Jurkat, Clone E6-1 (cell line): ENCODE measurements at regions not wholly inside any gene's neighbourhood (a gene's known extent, or its start where the extent isn't known, plus 50 kb on each side); places are given as distances from the start of the nearest gene placed in this dataset.
"Not testable (repeated sequence)": the region's sequence is repeated elsewhere in the genome, so short reads cannot be mapped to it uniquely, and the experiment has no call there.

Experiments
- DNase-seq: peaks from one replicate; pipeline ENCODE4 v3.0.0-alpha.2; 2011; ENCODE audit warnings: low read depth, low spot score
- H3K4me3 ChIP-seq: 2 replicates; pipeline ENCODE4 v1.5.1; 2011; ENCODE audit warnings: mild to moderate bottlenecking, low read length, control low read depth, moderate library complexity

DNA sequence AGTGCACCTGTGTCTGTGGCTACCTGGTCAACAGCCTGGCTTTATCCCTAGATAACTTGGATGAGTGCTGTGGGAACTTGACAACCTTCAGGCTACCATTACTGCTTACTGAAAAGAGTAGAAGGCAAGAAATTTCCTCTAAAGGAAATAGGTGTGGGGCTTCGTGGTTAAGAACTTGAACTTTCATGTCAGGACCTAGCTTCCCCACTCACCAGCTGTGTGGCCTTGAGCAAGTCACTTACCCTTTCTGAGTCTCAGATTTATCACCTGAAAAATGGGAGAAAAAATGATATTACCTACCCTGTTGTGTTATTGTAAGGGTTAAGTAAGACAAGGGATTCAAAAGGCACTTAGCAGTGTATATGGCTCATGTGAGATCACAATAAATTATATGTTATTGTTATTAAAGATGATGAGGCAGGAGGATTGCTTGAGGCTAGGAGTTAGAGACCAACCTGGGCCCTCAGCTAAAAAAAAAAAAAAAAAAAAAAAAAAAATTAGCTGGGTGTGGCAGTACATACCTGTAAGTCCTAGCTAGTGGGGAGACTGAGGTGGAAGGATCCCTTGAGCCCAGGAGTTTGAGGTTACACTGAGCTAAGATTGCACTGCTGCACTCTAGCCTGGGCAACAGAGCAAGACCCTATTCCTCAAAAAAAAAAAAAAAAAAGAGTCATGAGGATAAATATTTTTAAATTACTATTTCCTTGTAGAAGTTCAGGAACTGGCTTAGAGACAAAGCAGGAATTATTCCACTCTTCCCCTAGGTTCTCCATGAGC, 97.0 kb upstream of the SPRY4 start:
- H3K4me3 ChIP-seq = no peak overlapping the region
- peak; percentile 87 for DNase-seq

DNA sequence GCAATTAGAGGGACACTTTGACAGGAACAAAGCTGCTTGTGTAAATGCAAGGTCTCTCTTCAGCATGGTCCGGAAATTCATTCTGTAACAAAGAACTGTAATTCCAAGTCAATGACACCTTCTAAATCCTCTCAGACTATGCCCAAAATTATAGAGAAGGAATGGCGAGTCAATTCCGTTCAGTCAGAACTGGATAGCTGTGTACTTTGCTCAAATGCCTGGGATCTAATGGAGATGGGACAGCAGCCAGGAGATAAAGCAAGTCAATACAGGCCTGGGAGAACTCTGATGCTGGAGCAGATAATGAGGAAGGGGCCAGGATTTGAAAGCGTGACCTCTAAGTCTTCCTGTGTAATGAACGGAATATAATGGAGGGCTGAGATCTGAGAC, 96.4 kb upstream of the SPRY4 start:
- no peak for DNase-seq
- H3K4me3 ChIP-seq = no peak overlapping the region

DNA sequence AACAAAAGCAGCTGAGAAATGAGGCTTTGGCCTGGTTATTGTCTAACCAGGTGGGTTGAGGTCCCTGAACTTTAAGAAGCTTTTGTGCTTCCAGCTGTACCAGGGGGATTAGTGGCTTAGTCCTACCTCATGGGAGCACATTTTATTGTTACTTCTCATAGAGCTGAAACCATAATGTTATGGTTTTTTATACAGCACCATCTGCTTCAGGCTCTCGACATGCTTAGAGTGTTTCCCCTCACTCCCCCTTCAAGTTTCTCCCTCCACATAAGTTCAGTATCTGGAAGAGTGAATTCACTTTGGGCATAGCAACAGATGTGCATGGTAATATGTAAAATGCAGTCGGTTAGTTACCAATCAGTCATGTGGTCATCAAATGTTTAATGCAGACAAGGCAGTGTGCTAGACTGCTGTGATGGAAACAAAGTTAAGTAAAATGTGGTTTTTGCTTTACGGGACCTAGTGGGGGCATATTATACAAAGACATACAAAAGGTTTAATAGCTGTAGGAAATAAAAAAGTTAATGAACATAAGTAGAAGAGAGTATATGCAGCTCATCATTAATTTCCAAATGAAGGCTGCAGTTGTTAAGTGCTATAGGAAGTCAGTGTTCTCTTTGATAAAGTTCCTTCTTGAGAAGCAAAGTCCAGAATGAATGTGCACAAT, 95.9 kb upstream of the SPRY4 start:
- DNase-seq = peak; percentile 86

DNA sequence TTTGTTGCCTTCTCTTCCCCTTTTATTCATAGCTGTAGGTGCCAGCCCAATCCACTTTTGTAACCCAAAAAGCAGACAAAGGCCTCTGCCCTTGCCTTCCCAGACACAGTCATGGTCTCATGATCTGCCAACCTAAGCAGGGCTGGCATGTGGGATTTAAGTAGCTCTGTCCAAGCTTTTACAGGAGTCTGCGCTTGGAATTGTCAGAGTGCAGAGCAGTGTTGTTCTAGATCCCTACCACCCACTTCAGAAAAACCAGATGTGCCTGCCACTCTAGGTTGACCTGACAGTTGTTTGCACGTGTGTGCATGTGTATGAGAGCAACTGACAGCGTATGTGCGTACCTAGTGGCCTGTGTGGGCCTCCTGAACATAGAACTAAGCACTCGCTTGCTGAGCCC, 87.8 kb upstream of the SPRY4 start:
- no peak for DNase-seq
- no peak overlapping the region for H3K4me3 ChIP-seq

More for the DNA sequence above, 95.9 kb upstream of the SPRY4 start:
- H3K4me3 ChIP-seq = no peak overlapping the region

DNA sequence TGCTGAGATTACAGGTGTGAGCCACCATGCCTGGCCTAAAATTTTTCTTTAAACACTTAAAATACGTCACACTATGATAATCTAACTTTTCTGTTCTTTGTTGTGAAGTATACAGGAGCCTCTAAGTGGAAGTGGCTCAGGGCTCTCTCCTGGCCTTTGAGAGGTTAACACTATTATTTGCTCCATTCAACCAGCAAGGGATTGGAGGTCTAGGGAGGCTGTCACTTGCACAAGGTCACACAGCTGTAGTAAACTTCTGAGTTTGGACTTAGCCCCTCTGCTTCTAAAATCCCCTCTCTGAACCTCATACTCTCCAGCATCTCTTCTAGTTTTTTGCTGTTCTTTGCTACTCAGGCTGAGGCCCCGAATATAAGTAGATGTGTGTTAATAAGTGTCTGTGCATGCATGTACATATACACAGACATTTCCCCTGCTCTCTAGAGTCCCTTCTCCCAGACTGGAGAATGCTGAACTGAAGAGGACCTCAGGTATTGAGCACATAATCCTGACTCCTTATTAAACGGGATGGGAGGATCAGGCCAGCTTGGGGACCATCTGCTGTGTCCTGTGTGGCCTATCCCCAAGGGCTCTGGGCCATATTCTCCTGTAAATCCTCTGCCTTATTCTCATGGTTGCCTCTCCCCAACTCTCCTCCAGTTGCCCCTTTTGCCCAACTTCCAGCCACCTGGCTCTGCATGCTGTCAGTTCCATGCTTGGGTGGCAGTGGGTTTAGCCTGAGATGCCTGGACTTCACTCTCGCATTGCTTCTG, 87.0 kb upstream of the SPRY4 start:
- H3K4me3 ChIP-seq = no peak overlapping the region
- no peak for DNase-seq

DNA sequence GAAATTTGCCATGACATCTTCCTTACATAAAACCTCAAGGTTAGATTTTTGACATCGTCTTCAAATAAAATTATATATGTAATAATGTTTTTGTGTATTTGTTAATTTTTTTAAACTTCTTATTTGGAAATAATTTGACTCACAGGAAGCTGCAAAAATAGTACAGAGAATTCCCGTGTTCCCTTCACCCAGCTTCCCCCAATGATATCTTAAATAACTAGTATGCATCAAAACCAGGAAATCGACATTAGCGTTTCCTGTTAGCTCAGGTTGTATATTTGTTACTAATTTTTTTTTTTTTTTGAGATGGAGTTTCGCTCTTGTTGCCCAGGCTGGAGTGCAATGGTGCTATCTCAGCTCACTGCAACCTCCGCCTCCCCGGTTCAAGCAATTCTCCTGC, 86.3 kb upstream of the SPRY4 start:
- no peak for DNase-seq

DNA sequence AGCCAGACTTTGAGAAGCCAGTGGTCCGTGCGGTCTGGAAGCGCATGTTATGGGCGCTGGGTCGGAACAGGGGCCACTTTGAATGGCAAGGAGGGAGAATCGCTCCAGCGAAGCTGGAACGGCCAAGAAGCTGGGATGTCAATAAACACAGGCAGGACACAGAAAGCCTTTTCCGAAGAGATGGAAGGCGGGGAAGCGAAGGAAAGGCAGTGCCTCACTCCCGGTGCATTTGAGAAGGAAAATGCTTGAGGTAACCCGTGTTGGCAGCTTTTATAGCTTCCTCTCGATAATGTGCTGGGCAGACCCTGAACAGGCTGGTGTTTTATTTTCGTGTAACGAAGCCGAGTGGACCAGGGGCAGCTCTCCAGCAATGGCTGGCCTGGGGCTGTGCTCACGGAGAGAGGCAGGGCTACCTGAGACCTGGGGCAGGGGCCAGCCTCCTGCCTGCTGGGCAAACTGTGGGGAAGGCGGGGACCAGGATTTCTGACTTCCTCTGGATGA, 84.2 kb upstream of the SPRY4 start:
- no peak overlapping the region for H3K4me3 ChIP-seq
- no peak for DNase-seq

More for the DNA sequence above, 86.3 kb upstream of the SPRY4 start:
- no peak overlapping the region for H3K4me3 ChIP-seq

DNA sequence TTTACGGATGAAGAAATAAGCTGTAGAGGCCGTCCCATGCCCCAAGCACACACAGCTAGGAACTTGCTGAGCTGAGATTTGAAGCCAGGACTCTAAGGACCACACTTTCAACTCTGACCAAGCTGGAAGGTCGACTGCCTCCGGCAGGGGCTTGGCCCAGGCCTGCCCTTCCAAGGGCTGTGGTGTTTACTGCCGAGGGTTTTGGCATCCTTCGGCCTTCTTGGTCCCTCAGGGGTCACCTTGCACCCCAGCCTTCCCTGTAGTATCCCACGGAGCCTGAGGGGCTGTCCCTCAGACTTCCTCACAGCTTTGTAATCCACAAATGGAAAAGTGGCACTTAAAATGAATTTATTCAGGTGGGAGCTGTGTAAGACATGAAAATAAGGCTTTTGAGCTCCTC, 83.7 kb upstream of the SPRY4 start:
- DNase-seq = no peak
- H3K4me3 ChIP-seq = no peak overlapping the region

DNA sequence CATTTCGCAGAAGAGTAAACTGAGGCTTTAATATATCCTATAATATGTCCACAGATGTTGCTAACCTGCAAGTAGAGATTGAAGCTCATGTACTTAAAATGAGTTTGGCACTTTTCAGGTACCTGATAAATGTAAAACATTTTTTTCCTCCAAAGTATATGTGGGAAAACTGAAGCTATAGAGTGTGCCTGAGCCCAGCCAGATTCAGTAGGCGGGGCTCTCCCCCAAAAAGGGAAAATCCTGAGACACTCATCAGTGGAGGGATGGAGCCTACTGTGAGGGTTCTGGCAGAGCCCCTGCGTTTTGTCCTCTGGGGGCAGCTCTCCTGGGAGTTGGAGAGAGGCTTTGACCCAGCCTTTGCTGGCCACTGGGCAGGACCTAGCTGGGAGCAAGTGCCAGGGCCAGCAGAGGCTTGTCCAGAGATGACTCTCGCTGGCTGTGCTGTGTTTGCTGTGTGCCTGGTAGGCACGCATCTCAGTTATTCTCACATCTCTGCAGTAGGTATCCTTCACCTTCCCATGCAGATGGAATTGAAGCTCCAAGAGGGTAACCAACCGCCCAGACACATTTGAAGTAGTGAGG, 81.1 kb upstream of the SPRY4 start:
- no peak for DNase-seq
- no peak overlapping the region for H3K4me3 ChIP-seq

DNA sequence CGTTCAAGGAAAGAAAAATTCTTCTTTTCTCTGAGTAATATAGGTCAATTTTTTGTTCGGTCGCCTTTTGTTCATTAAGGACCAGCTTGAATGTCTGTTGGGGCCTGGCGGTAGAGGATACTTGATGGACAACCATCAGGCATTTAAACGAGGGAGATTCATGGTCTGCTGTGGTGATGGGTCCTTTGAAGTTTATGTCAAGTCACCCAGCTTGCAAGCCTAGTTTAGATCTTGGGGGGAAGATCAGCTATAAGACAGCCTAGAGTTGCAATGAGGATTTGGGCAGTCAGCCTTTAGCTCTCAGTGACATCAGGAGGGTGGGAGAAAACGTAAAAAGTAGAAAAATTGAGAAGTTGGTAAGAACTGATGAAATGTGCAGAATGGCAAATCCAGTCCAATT, 80.2 kb upstream of the SPRY4 start:
- no peak overlapping the region for H3K4me3 ChIP-seq

DNA sequence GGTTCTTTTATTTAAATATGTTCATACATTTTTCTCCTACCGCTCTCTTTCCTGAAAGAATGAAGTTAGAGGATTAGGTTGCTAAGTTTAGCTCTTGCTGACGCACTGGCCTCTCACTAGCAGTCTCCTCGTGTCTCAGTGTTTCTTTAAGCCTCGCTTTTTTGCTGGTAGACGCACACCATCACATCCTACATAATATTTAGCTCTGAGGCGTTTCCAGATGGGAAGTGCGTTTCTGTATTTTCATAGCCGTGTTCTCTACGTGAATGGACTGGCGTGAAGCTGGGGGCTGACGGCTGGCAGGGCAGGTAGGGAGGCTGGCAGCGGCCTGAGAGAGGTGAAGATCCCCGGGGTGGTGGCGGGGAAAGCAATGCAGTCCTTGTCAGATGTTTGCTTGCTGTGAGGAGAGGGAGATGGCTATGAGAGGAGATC, 79.2 kb upstream of the SPRY4 start:
- DNase-seq = no peak

More for the DNA sequence above, 80.2 kb upstream of the SPRY4 start:
- DNase-seq = no peak

DNA sequence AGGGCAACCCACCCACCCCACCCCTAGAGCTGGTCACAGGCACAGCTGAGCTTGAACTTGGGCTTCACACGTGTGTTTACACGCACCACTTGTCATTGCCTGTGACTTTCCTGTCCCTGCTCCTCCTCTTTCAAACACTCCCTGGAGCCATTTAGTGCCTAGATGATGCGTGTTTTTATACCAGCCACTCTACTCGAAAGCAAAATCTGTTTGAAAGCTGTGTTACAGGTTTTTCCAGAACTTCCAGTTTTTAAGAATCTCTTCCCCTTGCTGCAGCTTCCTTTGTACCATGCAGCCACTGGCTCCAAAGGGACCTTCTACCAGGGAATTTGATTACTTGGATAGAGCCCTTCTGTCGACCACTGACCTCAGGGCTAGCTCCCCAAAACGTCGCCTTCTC, 78.8 kb upstream of the SPRY4 start:
- no peak for DNase-seq
- no peak overlapping the region for H3K4me3 ChIP-seq

More for the DNA sequence above, 79.2 kb upstream of the SPRY4 start:
- no peak overlapping the region for H3K4me3 ChIP-seq

DNA sequence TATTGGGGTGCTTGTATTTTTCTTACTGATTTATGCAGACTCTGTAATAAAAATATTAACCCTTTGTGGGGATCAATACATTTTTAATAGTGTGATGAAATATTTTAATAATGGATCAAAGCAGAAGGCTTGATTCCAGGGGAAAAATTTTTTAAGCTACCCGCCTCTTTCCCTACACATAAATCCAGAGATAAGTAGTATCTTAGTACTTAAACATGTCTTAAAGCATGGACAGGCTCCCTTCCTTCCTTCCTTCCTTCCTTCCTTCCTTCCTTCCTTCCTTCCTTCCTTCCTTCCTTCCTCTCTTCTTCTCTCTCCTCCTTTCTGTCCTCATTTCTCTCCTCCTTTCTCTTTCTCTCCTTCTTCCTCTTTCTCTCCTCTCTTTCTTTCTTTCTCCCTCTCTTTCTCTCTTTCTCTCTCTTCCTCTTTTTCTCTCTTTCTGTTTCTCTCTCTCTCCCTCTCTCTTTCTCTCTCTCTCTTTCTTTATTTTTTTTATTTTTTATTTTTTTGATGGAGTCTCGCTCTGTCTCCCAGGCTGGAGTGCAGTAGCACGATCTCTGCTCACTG, 78.0 kb upstream of the SPRY4 start:
- no peak for DNase-seq
- no peak overlapping the region for H3K4me3 ChIP-seq

DNA sequence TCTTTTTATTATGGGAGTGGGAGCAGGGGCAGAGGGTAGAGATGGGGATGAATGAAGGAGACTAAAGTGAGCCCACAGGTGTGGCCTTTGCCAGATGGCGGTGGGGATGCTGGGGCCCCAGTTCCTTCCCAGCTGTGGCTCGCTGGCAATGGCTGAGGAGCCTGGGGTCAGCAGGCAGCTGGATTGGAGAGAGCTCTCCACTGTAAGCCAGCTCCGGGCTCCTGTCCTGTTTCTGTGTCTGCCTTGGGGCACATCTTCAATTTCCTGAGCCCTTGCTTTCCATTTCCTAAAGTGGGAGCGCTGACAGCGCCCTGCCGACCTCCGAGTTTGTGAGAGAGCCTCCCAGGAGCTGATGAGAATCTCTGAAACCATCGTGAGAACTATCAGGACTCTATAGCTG, 75.6 kb upstream of the SPRY4 start:
- no peak for DNase-seq
- no peak overlapping the region for H3K4me3 ChIP-seq

DNA sequence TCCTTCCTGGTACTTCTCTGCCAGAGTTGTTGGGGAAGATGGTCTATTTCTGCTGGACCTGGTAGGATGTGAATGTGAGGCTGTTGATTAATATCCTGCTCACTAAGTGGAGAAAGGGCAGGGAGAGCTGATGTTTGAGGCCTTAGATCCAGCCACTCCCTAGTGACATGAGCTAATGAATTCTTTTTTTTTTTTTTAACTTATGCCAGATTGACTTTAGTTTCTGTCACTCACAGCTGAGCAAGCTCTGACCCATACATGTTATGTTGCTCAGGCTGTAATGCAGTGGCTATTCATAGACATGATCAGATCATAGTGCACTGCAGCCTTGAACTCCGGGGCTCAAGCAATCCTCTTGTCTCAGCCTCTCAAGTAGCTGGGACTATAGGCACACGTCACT, 75.1 kb upstream of the SPRY4 start:
- no peak overlapping the region for H3K4me3 ChIP-seq
- no peak for DNase-seq

DNA sequence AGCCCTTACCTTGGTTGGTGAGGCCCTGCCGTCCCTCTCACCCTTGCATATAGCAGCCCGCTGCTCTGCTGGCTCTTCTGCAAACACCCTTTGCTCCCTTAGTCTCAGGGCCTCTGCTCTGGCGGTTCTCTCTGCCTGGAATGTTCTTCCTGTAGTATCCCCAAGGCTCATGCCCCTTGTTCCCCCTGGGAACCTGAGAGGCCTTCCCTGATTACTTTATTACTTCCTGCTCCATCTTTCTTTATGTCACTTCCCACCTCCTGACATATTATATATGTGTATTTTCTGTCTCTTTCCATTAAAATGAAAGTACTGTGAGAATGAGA, 73.9 kb upstream of the SPRY4 start:
- no peak overlapping the region for H3K4me3 ChIP-seq
- DNase-seq = no peak

DNA sequence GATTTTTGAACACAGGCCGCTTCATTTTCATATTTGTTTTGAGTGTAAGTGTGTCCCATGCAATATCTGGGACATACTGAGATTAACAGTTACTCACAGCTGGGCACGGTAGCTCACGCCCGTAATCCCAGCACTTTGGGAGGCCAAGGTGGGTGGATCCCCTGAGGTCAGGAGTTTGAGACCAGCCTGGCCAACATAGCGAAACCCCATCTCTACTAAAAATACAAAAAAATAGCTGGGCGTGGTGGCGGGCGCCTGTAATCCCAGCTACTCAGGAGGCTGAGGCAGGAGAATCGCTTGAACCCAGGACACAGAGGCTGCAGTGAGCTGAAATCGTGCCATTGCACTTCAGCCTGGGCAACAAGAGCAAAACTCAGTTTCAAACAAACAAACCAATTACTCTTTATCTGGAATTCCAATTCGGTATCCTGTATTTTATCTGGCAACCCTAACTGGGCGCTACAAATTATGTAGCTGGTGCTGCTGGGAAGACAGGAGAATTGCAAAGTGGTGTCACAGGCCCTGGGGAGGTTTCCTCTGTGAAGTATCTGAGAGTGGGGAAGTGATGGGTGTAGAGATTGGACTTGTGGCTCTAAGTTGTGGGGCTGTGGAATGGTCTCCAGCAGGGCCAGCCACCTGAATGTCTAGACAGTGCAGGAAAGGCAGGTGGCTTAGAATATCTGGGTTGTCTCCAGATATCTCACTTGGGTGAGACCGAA, 73.3 kb upstream of the SPRY4 start:
- not testable (repeated sequence) for DNase-seq, H3K4me3 ChIP-seq

DNA sequence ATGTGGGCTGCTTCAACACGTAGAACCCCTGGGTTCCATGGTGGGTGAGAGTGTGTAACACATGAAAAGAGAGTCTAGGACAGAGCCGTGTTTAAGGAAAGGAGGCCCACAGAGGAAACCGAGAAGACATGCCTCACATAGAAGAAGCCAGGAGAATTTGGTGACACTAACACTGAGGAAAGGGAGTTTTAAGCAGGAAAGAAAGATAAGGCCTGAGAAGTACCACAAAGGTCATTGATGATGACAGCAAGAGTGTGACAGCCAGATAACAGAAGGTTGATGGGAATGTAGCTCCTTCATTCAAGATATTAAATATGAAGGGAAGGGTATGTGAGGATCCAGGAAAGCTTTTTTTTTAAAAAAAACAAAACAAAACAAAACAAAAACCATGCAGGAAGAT, 72.4 kb upstream of the SPRY4 start:
- H3K4me3 ChIP-seq = no peak overlapping the region
- DNase-seq = no peak
